ENCODE measurements at regions not wholly inside any gene's neighbourhood (a gene's known extent, or its start where the extent isn't known, plus 50 kb on each side); places are given as distances from the start of the nearest gene placed in this dataset.

- DNase-seq: peak; percentile 87
Observed at GRCh38 chr5:116361171-116361967, 213.3 kb downstream of the SEMA6A start.

- DNase-seq: peak; percentile 38
Observed at GRCh38 chr5:116360008-116360853, 214.4 kb downstream of the SEMA6A start.

GRCh38 chr5:116359592-116359991, 215.0 kb downstream of the SEMA6A start:
- no peak for DNase-seq

- no peak for DNase-seq
Observed at GRCh38 chr5:116358911-116359418, 215.7 kb downstream of the SEMA6A start.

GRCh38 chr5:116358015-116358523, 216.6 kb downstream of the SEMA6A start:
- DNase-seq: no peak

- DNase-seq: no peak
Observed at GRCh38 chr5:116355819-116356601, 218.6 kb downstream of the SEMA6A start.

GRCh38 chr5:116354699-116355098, 219.9 kb downstream of the SEMA6A start:
- no peak for DNase-seq

- DNase-seq: no peak
Observed at GRCh38 chr5:116347657-116348056, 227.0 kb downstream of the SEMA6A start.

- DNase-seq: no peak
Observed at GRCh38 chr5:116343961-116344360, 230.7 kb downstream of the SEMA6A start.
